Naive thymus-derived CD8-positive, alpha-beta T cell (primary cell): ENCODE measurements at regions not wholly inside any gene's neighbourhood (a gene's known extent, or its start where the extent isn't known, plus 50 kb on each side); places are given as distances from the start of the nearest gene placed in this dataset.
"Not testable (repeated sequence)": the region's sequence is repeated elsewhere in the genome, so short reads cannot be mapped to it uniquely, and the experiment has no call there.

Experiments
- ATAC-seq, 2 donors: fragments of 150-1000 bp; cut with Tn5 transposase in 1 of 2; sonication (Bioruptor Pico), chemical (Tn5 transposase) in 1 of 2; 1 replicate in 1 of 2; 2 replicates in 1 of 2; pipeline ENCODE4 v1.10.0; 2021; ENCODE audit warnings: mild to moderate bottlenecking in 2 of 2, moderate library complexity in 2 of 2
- POLR2A ChIA-PET: fragments of 350-600 bp; sonication (Branson Sonifier 250); formaldehyde crosslinking; loops from one replicate; lab custom pipeline; 2021; ENCODE audit warnings: antibody characterized with exemption; lab: Charles Lee
- DNase-seq, 10 donors: peaks; one replicate each; pipeline versions ENCODE4 v3.0.0 to v3.0.0-alpha.2; 2020 to 2022
- H3K27ac Mint-ChIP-seq, 10 donors: one replicate each; pipeline ENCODE4 v1.8.0; 2020 to 2022; ENCODE audit warnings: mild to moderate bottlenecking in 10 of 10, mixed read lengths in 10 of 10, moderate library complexity in 4 of 10, inconsistent platforms in 1 of 10
- H3K27me3 Mint-ChIP-seq, 5 donors: one replicate each; pipeline ENCODE4 v1.8.0; 2021 to 2022; ENCODE audit warnings: mixed read lengths in 5 of 5
- H3K36me3 Mint-ChIP-seq, 3 donors: one replicate each; pipeline ENCODE4 v1.8.0; 2020 to 2022; ENCODE audit warnings: mixed read lengths in 3 of 3, mild to moderate bottlenecking in 2 of 3, inconsistent platforms in 1 of 3
- H3K4me1 Mint-ChIP-seq, 4 donors: one replicate each; pipeline ENCODE4 v1.8.0; 2021 to 2022; ENCODE audit warnings: mixed read lengths in 4 of 4
- H3K4me3 Mint-ChIP-seq, 10 donors: one replicate each; pipeline ENCODE4 v1.8.0; 2020 to 2022; ENCODE audit warnings: mild to moderate bottlenecking in 10 of 10, mixed read lengths in 10 of 10, moderate library complexity in 6 of 10, inconsistent platforms in 1 of 10
- H3K9me3 Mint-ChIP-seq, 9 donors: one replicate each; pipeline ENCODE4 v1.8.0; 2020 to 2022; ENCODE audit warnings: mixed read lengths in 9 of 9, mild to moderate bottlenecking in 3 of 9, inconsistent platforms in 1 of 9, moderate library complexity in 1 of 9

DNA sequence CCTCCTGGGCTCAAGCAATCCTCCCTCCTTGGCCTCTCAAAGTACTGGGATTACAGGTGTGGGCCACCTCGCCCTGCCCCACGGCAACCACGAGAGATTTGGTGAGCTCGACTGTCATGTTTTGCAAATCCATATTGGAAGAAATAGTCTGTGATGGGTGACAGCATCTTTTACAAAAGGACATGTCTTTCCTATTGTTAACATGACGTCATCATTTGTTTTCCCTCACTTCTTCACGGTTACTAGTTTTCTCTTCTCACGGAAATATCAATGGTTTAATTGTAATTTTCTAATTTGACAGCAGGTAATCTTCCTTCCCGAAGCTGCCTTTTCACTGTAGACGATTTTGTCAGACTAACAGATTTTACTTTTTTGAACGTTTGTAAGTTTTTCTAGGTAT is 110.8 kb upstream of the GREM2 start:
- Mint-ChIP-seq H3K9me3 (peaks cover 0 to 13% (median 2%) of the 10 kb centered on the region in 9 donors), H3K4me3 (no peak overlapping the region), H3K36me3 (peaks cover 0 to 4% (median 0%) of the 10 kb centered on the region in 3 donors), H3K4me1 (peaks cover 0 to 2% (median 0%) of the 10 kb centered on the region in 4 donors), H3K27ac (no peak overlapping the region), H3K27me3 (peaks cover 0 to 18% (median 4%) of the 10 kb centered on the region in 5 donors)
- POLR2A ChIA-PET = no interaction called here
- DNase-seq = no peak
- no peak for ATAC-seq

DNA sequence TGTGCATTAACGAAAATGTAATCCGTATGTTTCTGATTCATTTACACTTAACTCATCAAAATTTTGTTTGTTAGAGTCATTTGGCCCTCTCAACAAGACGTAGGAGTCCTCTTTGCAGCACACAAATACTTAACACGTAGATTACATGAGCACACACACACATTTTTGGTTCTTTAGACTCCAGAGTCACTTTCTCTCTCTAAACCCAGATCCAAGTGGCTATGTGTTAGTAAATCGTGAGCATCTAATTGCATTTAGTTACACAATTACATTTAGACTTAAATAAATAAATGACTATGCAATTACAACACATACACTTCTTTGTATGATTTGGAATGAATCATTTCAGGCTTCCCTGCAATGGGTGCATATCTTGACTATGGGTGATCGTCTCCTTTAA is 109.0 kb upstream of the GREM2 start:
- no peak for ATAC-seq

GRCh38 chr1:240719953-240720700 is 108.2 kb upstream of the GREM2 start:
- ATAC-seq = no peak
- no peaks in the 10 kb centered on the region for H3K36me3 Mint-ChIP-seq
- POLR2A ChIA-PET = no interaction called here
- no peak overlapping the region for H3K4me3 Mint-ChIP-seq
- no peak overlapping the region for H3K27ac Mint-ChIP-seq
- peaks cover 0 to 9% (median 0%) of the 10 kb centered on the region in 9 donors for H3K9me3 Mint-ChIP-seq
- DNase-seq = no peak
- H3K27me3 Mint-ChIP-seq = peaks cover 0 to 6% (median 2%) of the 10 kb centered on the region in 5 donors
- peaks cover 0 to 2% (median 0%) of the 10 kb centered on the region in 4 donors for H3K4me1 Mint-ChIP-seq

More for the DNA sequence above, 109.0 kb upstream of the GREM2 start:
- H3K27me3 Mint-ChIP-seq = peaks cover 0 to 6% (median 2%) of the 10 kb centered on the region in 5 donors
- H3K4me3 Mint-ChIP-seq = no peak overlapping the region
- H3K4me1 Mint-ChIP-seq = peaks cover 0 to 2% (median 0%) of the 10 kb centered on the region in 4 donors
- H3K9me3 Mint-ChIP-seq = peaks cover 0 to 6% (median 0%) of the 10 kb centered on the region in 9 donors
- DNase-seq = no peak
- H3K27ac Mint-ChIP-seq = no peak overlapping the region
- POLR2A ChIA-PET = no interaction called here
- no peaks in the 10 kb centered on the region for H3K36me3 Mint-ChIP-seq

DNA sequence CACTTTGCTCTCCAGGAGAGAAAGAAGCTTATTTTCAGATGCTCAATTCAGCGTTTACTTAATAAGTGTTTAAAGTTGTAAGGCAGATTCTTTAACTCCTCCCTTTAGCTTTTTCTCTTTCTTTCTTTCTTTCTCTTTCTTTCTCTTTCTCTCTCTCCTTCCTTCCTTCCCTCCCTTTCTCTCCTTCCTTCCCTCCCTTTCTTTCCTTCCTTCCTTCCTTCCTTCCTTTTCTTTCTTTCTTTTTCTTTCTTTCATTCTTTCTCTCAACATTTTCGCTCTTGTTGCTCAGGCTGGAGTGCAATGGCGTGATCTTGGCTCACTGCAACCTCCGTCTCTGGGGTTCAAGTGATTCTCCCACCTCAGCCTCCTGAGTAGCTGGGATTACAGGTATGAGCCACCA is 104.6 kb upstream of the GREM2 start:
- H3K4me1 Mint-ChIP-seq, H3K27ac Mint-ChIP-seq, ATAC-seq, H3K27me3 Mint-ChIP-seq, POLR2A ChIA-PET, H3K4me3 Mint-ChIP-seq, H3K36me3 Mint-ChIP-seq, H3K9me3 Mint-ChIP-seq, DNase-seq: not testable (repeated sequence)

DNA sequence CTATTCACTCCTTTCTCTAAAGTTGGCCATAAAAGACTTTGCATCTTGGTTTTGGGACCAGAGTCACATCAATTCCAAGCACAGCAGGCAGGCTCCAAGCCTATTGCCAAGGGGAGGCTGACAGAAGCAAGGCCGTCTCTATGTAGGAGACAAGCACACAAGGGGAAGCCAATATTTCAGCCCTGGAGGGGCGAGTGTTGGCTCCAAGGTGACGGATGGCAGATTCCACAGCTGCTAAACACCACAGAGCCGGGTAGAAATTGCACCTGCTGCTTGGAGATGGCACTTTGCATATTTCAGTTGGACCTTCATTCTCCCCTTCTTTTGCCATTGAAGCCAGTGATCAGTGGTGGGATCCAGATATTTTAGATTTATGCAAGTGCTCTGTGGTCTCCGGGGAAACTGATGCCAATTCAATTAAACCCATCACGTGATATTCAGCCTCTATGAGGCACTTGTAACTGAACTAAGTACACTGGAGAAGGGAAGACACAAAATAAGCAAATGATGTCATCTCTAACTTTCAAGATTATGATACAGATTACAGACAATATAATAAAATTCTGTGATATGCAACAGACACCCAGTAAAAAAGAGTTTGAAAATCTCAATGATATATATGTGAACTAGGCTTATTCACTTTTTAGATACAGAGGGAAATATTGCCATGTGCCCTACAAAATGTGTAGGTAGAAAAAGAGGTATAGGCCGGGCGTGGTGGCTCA is 102.8 kb upstream of the GREM2 start:
- no peak for ATAC-seq
- Mint-ChIP-seq H3K27me3 (peaks cover 0 to 8% (median 1%) of the 10 kb centered on the region in 5 donors), H3K4me1 (peaks cover 0 to 3% (median 0%) of the 10 kb centered on the region in 4 donors), H3K9me3 (peaks cover 0 to 16% (median 3%) of the 10 kb centered on the region in 9 donors), H3K27ac (no peak overlapping the region), H3K36me3 (no peaks in the 10 kb centered on the region), H3K4me3 (no peak overlapping the region)
- no peak for DNase-seq
- POLR2A ChIA-PET = no interaction called here

GRCh38 chr1:240712014-240712731 is 100.2 kb upstream of the GREM2 start:
- H3K36me3 Mint-ChIP-seq = no peaks in the 10 kb centered on the region
- no peak for ATAC-seq

GRCh38 chr1:240711020-240711419 is 99.1 kb upstream of the GREM2 start:
- H3K27me3 Mint-ChIP-seq = peaks cover 0 to 8% (median 0%) of the 10 kb centered on the region in 5 donors
- DNase-seq = no peak
- POLR2A ChIA-PET = no interaction called here
- no peak overlapping the region for H3K27ac Mint-ChIP-seq
- peaks cover 0 to 16% (median 3%) of the 10 kb centered on the region in 9 donors for H3K9me3 Mint-ChIP-seq
- H3K4me1 Mint-ChIP-seq = peaks cover 0 to 3% (median 0%) of the 10 kb centered on the region in 4 donors
- ATAC-seq = no peak
- no peaks in the 10 kb centered on the region for H3K36me3 Mint-ChIP-seq
- H3K4me3 Mint-ChIP-seq = no peak overlapping the region

More at GRCh38 chr1:240712014-240712731, 100.2 kb upstream of the GREM2 start:
- POLR2A ChIA-PET = no interaction called here
- H3K9me3 Mint-ChIP-seq = peaks cover 0 to 16% (median 3%) of the 10 kb centered on the region in 9 donors
- H3K4me3 Mint-ChIP-seq = no peak overlapping the region
- no peak for DNase-seq
- H3K27me3 Mint-ChIP-seq = peaks cover 0 to 8% (median 0%) of the 10 kb centered on the region in 5 donors
- H3K27ac Mint-ChIP-seq = no peak overlapping the region
- H3K4me1 Mint-ChIP-seq = peaks cover 0 to 3% (median 0%) of the 10 kb centered on the region in 4 donors

- peaks cover 0 to 8% (median 0%) of the 10 kb centered on the region in 5 donors for H3K27me3 Mint-ChIP-seq
- ATAC-seq (no peak), DNase-seq (no peak)
- peaks cover 0 to 3% (median 0%) of the 10 kb centered on the region in 4 donors for H3K4me1 Mint-ChIP-seq
- POLR2A ChIA-PET = no interaction called here
- H3K4me3 Mint-ChIP-seq = no peak overlapping the region
- H3K27ac Mint-ChIP-seq = no peak overlapping the region
- no peaks in the 10 kb centered on the region for H3K36me3 Mint-ChIP-seq
- peaks cover 0 to 16% (median 3%) of the 10 kb centered on the region in 9 donors for H3K9me3 Mint-ChIP-seq
These were observed 97.7 kb upstream of the GREM2 start for GRCh38 chr1:240709676-240710075.

- DNase-seq = no peak
- no peak overlapping the region for H3K27ac Mint-ChIP-seq
- POLR2A ChIA-PET = no interaction called here
- peaks cover 0 to 14% (median 3%) of the 10 kb centered on the region in 9 donors for H3K9me3 Mint-ChIP-seq
- ATAC-seq = no peak
- H3K36me3 Mint-ChIP-seq = no peaks in the 10 kb centered on the region
- H3K4me3 Mint-ChIP-seq = no peak overlapping the region
- peaks cover 0 to 3% (median 0%) of the 10 kb centered on the region in 4 donors for H3K4me1 Mint-ChIP-seq
- H3K27me3 Mint-ChIP-seq = peaks cover 0 to 8% (median 0%) of the 10 kb centered on the region in 5 donors
These were observed 94.4 kb upstream of the GREM2 start for GRCh38 chr1:240706150-240706935.

DNA sequence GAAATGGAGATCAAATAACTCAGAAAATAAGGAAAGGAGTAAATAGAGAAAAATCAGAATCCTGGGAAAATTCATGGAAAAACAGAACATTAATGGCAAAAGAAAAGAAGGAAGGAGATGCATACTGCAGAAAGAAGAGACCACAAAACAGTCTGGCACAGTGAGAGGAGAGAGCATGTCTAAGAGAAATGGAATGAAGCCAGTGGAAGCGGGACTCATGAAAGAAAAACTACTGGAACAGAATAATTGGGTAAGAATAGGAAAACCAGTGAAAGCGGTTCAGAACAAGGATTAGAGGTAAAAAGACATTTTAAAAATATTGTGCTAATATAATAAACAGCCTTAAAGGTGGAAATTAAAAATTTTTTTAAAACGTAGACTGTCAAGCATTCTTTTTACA is 93.6 kb upstream of the GREM2 start:
- Mint-ChIP-seq H3K27me3 (peaks cover 0 to 4% (median 0%) of the 10 kb centered on the region in 5 donors), H3K4me1 (no peaks in the 10 kb centered on the region), H3K36me3 (no peaks in the 10 kb centered on the region), H3K9me3 (peaks cover 0 to 7% (median 0%) of the 10 kb centered on the region in 9 donors), H3K4me3 (no peak overlapping the region), H3K27ac (no peak overlapping the region)
- DNase-seq (no peak), ATAC-seq (no peak)
- POLR2A ChIA-PET = no interaction called here

GRCh38 chr1:240701412-240701811 is 89.5 kb upstream of the GREM2 start:
- Mint-ChIP-seq H3K27ac (no peak overlapping the region), H3K9me3 (peaks cover 0 to 9% (median 0%) of the 10 kb centered on the region in 9 donors), H3K4me3 (no peak overlapping the region), H3K27me3 (peaks cover 0 to 4% (median 0%) of the 10 kb centered on the region in 5 donors), H3K36me3 (no peaks in the 10 kb centered on the region), H3K4me1 (no peaks in the 10 kb centered on the region)
- ATAC-seq (no peak), DNase-seq (no peak)
- POLR2A ChIA-PET = no interaction called here

GRCh38 chr1:240695416-240695815 is 83.5 kb upstream of the GREM2 start:
- Mint-ChIP-seq H3K27ac (no peak overlapping the region), H3K36me3 (no peaks in the 10 kb centered on the region), H3K9me3 (peaks cover 0 to 6% (median 0%) of the 10 kb centered on the region in 9 donors), H3K4me1 (no peaks in the 10 kb centered on the region), H3K4me3 (no peak overlapping the region), H3K27me3 (peaks cover 0 to 4% (median 3%) of the 10 kb centered on the region in 5 donors)
- ATAC-seq (no peak), DNase-seq (no peak)
- POLR2A ChIA-PET = no interaction called here
